Neural cell (in vitro differentiated cells): ENCODE measurements at regions not wholly inside any gene's neighbourhood (a gene's known extent, or its start where the extent isn't known, plus 50 kb on each side); places are given as distances from the start of the nearest gene placed in this dataset.

Experiments used
- H2AFZ ChIP-seq: fragments of 200-600, 300-800 bp; sonication (generic), shearing (Covaris generic); 2 replicates; pipeline ENCODE4 v1.6.0; 2014; ENCODE audit warnings: low read depth, mild to moderate bottlenecking, antibody characterized with exemption, low read length, moderate library complexity
- H3F3A ChIP-seq: fragments of 200-600 bp; shearing (Covaris generic); 2 replicates; pipeline ENCODE4 v1.6.1; 2016; ENCODE audit warnings: mild to moderate bottlenecking, moderate library complexity, mixed read lengths, antibody characterized with exemption, low read length; ENCODE audit not compliant: insufficient read depth, poor library complexity, severe bottlenecking
- H3K27ac ChIP-seq: fragments of 200-600, 300-800 bp; sonication (generic), shearing (Covaris generic); 2 replicates; pipeline ENCODE4 v1.5.1; 2014; ENCODE audit warnings: mild to moderate bottlenecking, low read length, moderate library complexity
- H3K27me3 ChIP-seq: fragments of 300-800, 200-600 bp; sonication (generic), shearing (Covaris generic); 2 replicates; pipeline ENCODE4 v1.6.0; 2014; ENCODE audit warnings: mild to moderate bottlenecking, low read depth, low read length, moderate library complexity; ENCODE audit not compliant: insufficient read depth
- H3K36me3 ChIP-seq: fragments of 300-800, 200-600 bp; sonication (generic), shearing (Covaris generic); 2 replicates; pipeline ENCODE4 v1.5.1; 2014; ENCODE audit warnings: mild to moderate bottlenecking, antibody characterized with exemption, low read length, moderate library complexity; ENCODE audit not compliant: insufficient read depth
- H3K4me2 ChIP-seq: fragments of 300-800, 200-600 bp; sonication (generic), shearing (Covaris generic); 2 replicates; pipeline ENCODE4 v1.6.0; 2014; ENCODE audit warnings: mild to moderate bottlenecking, low read length
- H3K4me3 ChIP-seq: fragments of 300-800, 200-600 bp; sonication (generic), shearing (Covaris generic); 2 replicates; pipeline ENCODE4 v1.5.1; 2014; ENCODE audit warnings: mild to moderate bottlenecking, low read length, moderate library complexity
- H3K79me2 ChIP-seq: fragments of 200-600 bp; shearing (Covaris generic); replicated peaks from 2 replicates; pipeline ENCODE4 v1.6.0; 2014; ENCODE audit warnings: mild to moderate bottlenecking, low read length, moderate library complexity; ENCODE audit not compliant: insufficient read depth
- H3K9ac ChIP-seq: fragments of 300-800, 200-600 bp; sonication (generic), shearing (Covaris generic); 2 replicates; pipeline ENCODE4 v1.6.1; 2016; ENCODE audit warnings: mild to moderate bottlenecking, low read length, mixed read lengths
- H3K9me2 ChIP-seq: fragments of 200-600 bp; shearing (Covaris generic); 2 replicates; pipeline ENCODE4 v1.6.1; 2016; ENCODE audit warnings: mild to moderate bottlenecking, low read length, mixed read lengths; ENCODE audit not compliant: insufficient read depth
- H3K9me3 ChIP-seq: fragments of 200-600, 300-800 bp; sonication (generic), shearing (Covaris generic); 2 replicates; pipeline ENCODE4 v1.6.1; 2016; ENCODE audit warnings: mild to moderate bottlenecking, mixed run types, low read length, moderate library complexity, mixed read lengths
- H4K20me1 ChIP-seq: fragments of 200-600 bp; shearing (Covaris generic); 2 replicates; pipeline ENCODE4 v1.6.1; 2016; ENCODE audit warnings: mild to moderate bottlenecking, mixed run types; ENCODE audit not compliant: insufficient read depth
- EP300 ChIP-seq: fragments of 450-650 bp; conservative IDR thresholded peaks from 2 replicates; pipeline ENCODE4 v1.6.1; 2014; ENCODE audit warnings: antibody characterized with exemption, mild to moderate bottlenecking, moderate library complexity; ENCODE audit not compliant: poor library complexity, severe bottlenecking
- EZH2 ChIP-seq: fragments of 200-600, 300-800 bp; shearing (Covaris generic), sonication (generic); IDR thresholded peaks from 2 replicates; pipeline ENCODE4 v1.6.1; 2014; ENCODE audit warnings: antibody characterized with exemption, low read length, borderline replicate concordance, mild to moderate bottlenecking; ENCODE audit not compliant: insufficient read depth, poor library complexity, severe bottlenecking
- MXI1 ChIP-seq: fragments of 450-650 bp; conservative IDR thresholded peaks from 2 replicates; pipeline ENCODE4 v1.6.1; 2014; ENCODE audit warnings: antibody characterized with exemption, mild to moderate bottlenecking; ENCODE audit not compliant: poor library complexity, severe bottlenecking
- POLR2AphosphoS5 ChIP-seq: IDR thresholded peaks from 2 replicates; pipeline ENCODE4 v1.6.1; 2012
- RAD21 ChIP-seq: fragments of 450-650 bp; conservative IDR thresholded peaks from 2 replicates; pipeline ENCODE4 v1.6.1; 2014; ENCODE audit warnings: antibody characterized with exemption, mild to moderate bottlenecking, moderate library complexity
- SMC3 ChIP-seq: fragments of 450-650 bp; conservative IDR thresholded peaks from 2 replicates; pipeline ENCODE4 v1.6.1; 2014; ENCODE audit warnings: antibody characterized with exemption, mild to moderate bottlenecking, moderate library complexity; ENCODE audit not compliant: poor library complexity
- TAF1 ChIP-seq: IDR thresholded peaks from 2 replicates; pipeline ENCODE4 v1.6.1; 2012; ENCODE audit warnings: low read depth
- TF ChIP-seq, protein P1 (sequence below): IDR thresholded peaks from 2 replicates; pipeline ENCODE4 v1.6.1; 2012; ENCODE audit warnings: borderline replicate concordance
- TF ChIP-seq, protein P2 (sequence below): fragments of 450-650 bp; IDR thresholded peaks from 2 replicates; pipeline ENCODE4 v1.5.1; 2014; ENCODE audit warnings: antibody characterized with exemption, mild to moderate bottlenecking, moderate library complexity; ENCODE audit not compliant: poor library complexity, severe bottlenecking

GRCh38 chr1:57506941-57507340 is 83.1 kb upstream of the DAB1 start:
- Histone ChIP-seq H3K4me2 (no peak overlapping the region), H3K9me3 (no peaks in the 10 kb centered on the region), H2AFZ (no peak overlapping the region), H3K9me2 (no peaks in the 10 kb centered on the region), H3K9ac (no peak overlapping the region), H3K27ac (no peak overlapping the region), H3K4me3 (no peak overlapping the region), H4K20me1 (no peaks in the 10 kb centered on the region), H3K79me2 (no peaks in the 10 kb centered on the region), H3K36me3 (no peaks in the 10 kb centered on the region), H3F3A (no peaks in the 10 kb centered on the region), H3K27me3 (no peaks in the 10 kb centered on the region)
- TF ChIP-seq TAF1 (no peak), MXI1 (no peak), RAD21 (no peak)
- TF ChIP-seq, protein P1, sequence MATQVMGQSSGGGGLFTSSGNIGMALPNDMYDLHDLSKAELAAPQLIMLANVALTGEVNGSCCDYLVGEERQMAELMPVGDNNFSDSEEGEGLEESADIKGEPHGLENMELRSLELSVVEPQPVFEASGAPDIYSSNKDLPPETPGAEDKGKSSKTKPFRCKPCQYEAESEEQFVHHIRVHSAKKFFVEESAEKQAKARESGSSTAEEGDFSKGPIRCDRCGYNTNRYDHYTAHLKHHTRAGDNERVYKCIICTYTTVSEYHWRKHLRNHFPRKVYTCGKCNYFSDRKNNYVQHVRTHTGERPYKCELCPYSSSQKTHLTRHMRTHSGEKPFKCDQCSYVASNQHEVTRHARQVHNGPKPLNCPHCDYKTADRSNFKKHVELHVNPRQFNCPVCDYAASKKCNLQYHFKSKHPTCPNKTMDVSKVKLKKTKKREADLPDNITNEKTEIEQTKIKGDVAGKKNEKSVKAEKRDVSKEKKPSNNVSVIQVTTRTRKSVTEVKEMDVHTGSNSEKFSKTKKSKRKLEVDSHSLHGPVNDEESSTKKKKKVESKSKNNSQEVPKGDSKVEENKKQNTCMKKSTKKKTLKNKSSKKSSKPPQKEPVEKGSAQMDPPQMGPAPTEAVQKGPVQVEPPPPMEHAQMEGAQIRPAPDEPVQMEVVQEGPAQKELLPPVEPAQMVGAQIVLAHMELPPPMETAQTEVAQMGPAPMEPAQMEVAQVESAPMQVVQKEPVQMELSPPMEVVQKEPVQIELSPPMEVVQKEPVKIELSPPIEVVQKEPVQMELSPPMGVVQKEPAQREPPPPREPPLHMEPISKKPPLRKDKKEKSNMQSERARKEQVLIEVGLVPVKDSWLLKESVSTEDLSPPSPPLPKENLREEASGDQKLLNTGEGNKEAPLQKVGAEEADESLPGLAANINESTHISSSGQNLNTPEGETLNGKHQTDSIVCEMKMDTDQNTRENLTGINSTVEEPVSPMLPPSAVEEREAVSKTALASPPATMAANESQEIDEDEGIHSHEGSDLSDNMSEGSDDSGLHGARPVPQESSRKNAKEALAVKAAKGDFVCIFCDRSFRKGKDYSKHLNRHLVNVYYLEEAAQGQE, result no peak
- TF ChIP-seq, protein P2, sequence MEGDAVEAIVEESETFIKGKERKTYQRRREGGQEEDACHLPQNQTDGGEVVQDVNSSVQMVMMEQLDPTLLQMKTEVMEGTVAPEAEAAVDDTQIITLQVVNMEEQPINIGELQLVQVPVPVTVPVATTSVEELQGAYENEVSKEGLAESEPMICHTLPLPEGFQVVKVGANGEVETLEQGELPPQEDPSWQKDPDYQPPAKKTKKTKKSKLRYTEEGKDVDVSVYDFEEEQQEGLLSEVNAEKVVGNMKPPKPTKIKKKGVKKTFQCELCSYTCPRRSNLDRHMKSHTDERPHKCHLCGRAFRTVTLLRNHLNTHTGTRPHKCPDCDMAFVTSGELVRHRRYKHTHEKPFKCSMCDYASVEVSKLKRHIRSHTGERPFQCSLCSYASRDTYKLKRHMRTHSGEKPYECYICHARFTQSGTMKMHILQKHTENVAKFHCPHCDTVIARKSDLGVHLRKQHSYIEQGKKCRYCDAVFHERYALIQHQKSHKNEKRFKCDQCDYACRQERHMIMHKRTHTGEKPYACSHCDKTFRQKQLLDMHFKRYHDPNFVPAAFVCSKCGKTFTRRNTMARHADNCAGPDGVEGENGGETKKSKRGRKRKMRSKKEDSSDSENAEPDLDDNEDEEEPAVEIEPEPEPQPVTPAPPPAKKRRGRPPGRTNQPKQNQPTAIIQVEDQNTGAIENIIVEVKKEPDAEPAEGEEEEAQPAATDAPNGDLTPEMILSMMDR, result no peak

GRCh38 chr1:57503337-57503736 is 79.5 kb upstream of the DAB1 start:
- Histone ChIP-seq H3K27me3 (no peaks in the 10 kb centered on the region), H3K27ac (no peak overlapping the region), H3K4me3 (no peak overlapping the region), H3K4me2 (no peak overlapping the region), H3K9ac (no peak overlapping the region), H3K79me2 (no peaks in the 10 kb centered on the region), H3K9me3 (no peaks in the 10 kb centered on the region), H3F3A (no peaks in the 10 kb centered on the region), H3K9me2 (no peaks in the 10 kb centered on the region), H4K20me1 (no peaks in the 10 kb centered on the region), H3K36me3 (no peaks in the 10 kb centered on the region), H2AFZ (no peak overlapping the region)
- no peak for TF ChIP-seq SMC3

DNA sequence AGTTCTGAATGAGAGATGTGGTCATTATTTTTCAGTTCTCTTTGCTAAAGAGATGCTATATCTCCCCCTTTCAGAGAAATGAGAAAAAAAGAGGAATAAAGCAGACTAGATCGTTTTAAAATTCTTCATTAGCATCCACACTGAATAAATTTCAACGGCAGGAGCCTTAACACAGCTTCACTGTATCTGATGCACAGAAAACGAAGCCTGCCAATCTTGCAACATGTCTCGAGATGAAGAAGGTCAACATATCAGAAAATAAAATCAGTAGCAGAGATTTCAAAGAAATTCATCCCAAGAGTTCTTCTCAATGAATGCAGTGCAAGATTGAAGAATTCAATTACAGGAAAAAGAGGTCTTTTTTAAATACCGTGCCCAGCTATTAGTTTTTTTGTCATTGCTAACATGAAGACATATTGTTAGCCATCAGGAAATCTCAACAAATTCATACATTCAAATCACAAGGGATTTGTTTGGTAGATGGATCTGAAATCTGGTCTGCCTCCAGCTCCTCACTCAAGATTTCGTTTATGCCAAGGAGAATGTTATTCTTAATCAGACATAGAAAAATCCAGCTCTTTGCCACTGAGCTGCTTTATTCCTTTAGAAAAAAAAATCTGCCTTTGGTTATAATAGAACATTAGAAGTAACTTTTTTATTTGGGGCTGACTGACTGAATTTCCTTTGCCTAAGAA is 76.4 kb upstream of the DAB1 start:
- Histone ChIP-seq H4K20me1 (no peaks in the 10 kb centered on the region), H3K27ac (no peak overlapping the region), H3K9me2 (no peaks in the 10 kb centered on the region), H3K9me3 (no peaks in the 10 kb centered on the region), H3K9ac (no peak overlapping the region), H2AFZ (no peak overlapping the region), H3F3A (no peaks in the 10 kb centered on the region), H3K4me3 (no peak overlapping the region), H3K27me3 (no peaks in the 10 kb centered on the region), H3K79me2 (no peaks in the 10 kb centered on the region), H3K36me3 (no peaks in the 10 kb centered on the region), H3K4me2 (no peak overlapping the region)
- no peak for TF ChIP-seq SMC3
- TF ChIP-seq, protein P2, result no peak
- no peak for TF ChIP-seq POLR2AphosphoS5
- TF ChIP-seq, protein P1, result no peak
- no peak for TF ChIP-seq MXI1
- TF ChIP-seq EP300, result no peak
- no peak for TF ChIP-seq EZH2
- TF ChIP-seq RAD21, result no peak
- TF ChIP-seq TAF1, result no peak
